ENCODE measurements at regions not wholly inside any gene's neighbourhood (a gene's known extent, or its start where the extent isn't known, plus 50 kb on each side); places are given as distances from the start of the nearest gene placed in this dataset.

DNA sequence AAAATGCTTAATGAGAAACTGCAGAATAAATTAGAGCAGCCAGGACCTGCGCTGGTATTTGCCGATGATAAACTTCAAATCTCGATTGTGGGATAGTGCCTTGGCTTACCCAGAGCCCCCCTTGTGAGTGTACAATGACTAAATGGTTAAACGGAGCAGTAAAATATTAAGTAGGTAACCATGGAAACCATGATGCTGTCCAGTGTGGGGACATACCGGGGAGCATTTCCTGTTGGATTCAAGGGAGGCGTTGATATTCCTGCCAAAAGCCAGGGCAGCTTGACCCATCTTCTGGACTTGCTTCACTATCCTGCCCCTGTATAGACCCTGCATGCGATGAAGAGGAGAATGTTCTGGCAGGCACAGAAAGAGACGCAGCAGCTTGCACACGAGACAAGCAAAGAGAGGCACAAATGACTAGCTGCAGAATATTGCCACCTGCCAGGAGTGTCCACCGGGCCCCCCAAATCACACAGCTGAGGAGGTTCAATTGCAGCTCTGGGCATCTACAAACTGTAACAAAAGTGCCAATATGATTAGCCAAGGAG is 255.3 kb upstream of the TSHZ3 start:
- Histone ChIP-seq H3K36me3 (ENCODE audit: control insufficient read depth, insufficient read depth, low read length) (no peaks in the 10 kb centered on the region), H3K4me3 (replicated peaks; ENCODE audit: low read depth, low read length) (no peak overlapping the region), H3K27me3 (replicated peaks; ENCODE audit: control insufficient read depth, insufficient read depth, low read length) (no peaks in the 10 kb centered on the region)
- no peak for DNase-seq (ENCODE audit: extremely low read depth, insufficient read length)
- TF ChIP-seq, protein P1, sequence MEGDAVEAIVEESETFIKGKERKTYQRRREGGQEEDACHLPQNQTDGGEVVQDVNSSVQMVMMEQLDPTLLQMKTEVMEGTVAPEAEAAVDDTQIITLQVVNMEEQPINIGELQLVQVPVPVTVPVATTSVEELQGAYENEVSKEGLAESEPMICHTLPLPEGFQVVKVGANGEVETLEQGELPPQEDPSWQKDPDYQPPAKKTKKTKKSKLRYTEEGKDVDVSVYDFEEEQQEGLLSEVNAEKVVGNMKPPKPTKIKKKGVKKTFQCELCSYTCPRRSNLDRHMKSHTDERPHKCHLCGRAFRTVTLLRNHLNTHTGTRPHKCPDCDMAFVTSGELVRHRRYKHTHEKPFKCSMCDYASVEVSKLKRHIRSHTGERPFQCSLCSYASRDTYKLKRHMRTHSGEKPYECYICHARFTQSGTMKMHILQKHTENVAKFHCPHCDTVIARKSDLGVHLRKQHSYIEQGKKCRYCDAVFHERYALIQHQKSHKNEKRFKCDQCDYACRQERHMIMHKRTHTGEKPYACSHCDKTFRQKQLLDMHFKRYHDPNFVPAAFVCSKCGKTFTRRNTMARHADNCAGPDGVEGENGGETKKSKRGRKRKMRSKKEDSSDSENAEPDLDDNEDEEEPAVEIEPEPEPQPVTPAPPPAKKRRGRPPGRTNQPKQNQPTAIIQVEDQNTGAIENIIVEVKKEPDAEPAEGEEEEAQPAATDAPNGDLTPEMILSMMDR (IDR thresholded peaks at IDR 0.05; ENCODE audit: insufficient read depth, low read length, poor library complexity, severe bottlenecking), result no peak

DNA sequence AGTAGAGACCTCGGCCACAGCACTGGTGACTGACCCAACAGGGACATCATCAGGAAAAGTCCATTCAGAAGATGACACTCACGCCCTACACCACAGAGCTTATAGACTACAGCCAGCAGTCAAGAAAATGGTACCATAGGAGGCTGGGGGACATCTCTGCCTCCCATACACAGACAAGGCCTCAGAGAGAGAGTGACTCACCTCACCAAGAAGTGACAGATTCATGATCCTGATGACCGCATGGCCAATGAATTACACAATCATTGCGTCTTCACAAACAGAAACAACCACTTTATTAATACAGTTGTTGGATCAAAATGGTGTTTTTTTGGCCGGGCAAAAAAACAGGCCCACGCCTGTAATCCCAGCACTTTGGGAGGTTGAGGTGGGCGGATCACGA is 260.8 kb upstream of the TSHZ3 start:
- H3K4me3 ChIP-seq (replicated peaks; ENCODE audit: low read depth, low read length), result no peak overlapping the region
- DNase-seq (ENCODE audit: extremely low read depth, insufficient read length), result no peak
- no peaks in the 10 kb centered on the region for H3K36me3 ChIP-seq (ENCODE audit: control insufficient read depth, insufficient read depth, low read length)
- H3K27me3 ChIP-seq (replicated peaks; ENCODE audit: control insufficient read depth, insufficient read depth, low read length), result no peaks in the 10 kb centered on the region
- TF ChIP-seq, protein P1 (IDR thresholded peaks at IDR 0.05; ENCODE audit: insufficient read depth, low read length, poor library complexity, severe bottlenecking), result no peak

- no peaks in the 10 kb centered on the region for H3K36me3 ChIP-seq (ENCODE audit: control insufficient read depth, insufficient read depth, low read length)
- H3K27me3 ChIP-seq (replicated peaks; ENCODE audit: control insufficient read depth, insufficient read depth, low read length), result no peaks in the 10 kb centered on the region
- no peak for DNase-seq (ENCODE audit: extremely low read depth, insufficient read length)
- H3K4me3 ChIP-seq (replicated peaks; ENCODE audit: low read depth, low read length), result no peak overlapping the region
- TF ChIP-seq, protein P1 (IDR thresholded peaks at IDR 0.05; ENCODE audit: insufficient read depth, low read length, poor library complexity, severe bottlenecking), result no peak
Observed at GRCh38 chr19:31611046-31611877, 262.0 kb upstream of the TSHZ3 start.

GRCh38 chr19:31612873-31613272 is 263.6 kb upstream of the TSHZ3 start:
- no peak for DNase-seq (ENCODE audit: extremely low read depth, insufficient read length)
- Histone ChIP-seq H3K27me3 (replicated peaks; ENCODE audit: control insufficient read depth, insufficient read depth, low read length) (no peaks in the 10 kb centered on the region), H3K36me3 (ENCODE audit: control insufficient read depth, insufficient read depth, low read length) (no peaks in the 10 kb centered on the region), H3K4me3 (replicated peaks; ENCODE audit: low read depth, low read length) (no peak overlapping the region)
- TF ChIP-seq, protein P1 (IDR thresholded peaks at IDR 0.05; ENCODE audit: insufficient read depth, low read length, poor library complexity, severe bottlenecking), result no peak

DNA sequence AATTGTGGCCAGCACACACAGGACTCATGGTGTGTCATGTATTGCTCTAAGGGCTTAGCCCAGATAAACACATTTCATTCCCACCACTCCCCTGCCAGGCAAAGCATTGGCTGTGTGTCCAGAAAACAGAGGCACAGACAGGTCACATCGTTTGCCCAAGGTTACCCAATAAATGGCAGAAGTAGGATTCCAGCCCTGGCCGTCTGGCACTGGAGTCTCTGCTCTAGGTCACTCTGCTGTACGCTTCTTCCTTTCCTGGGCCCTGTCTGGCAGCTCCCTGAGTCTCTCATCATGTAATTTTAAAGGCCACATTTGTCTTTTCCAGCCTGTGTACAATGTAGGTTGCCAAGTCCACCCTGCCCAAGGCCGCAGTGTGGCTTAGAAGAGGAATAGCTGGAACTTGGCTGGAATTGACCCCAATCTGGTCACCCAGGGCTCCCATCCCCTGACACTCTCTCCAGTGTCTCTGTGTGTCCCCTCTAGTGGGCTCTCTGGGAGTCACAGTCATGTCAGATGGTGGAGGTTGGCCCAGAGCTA is 264.5 kb upstream of the TSHZ3 start:
- no peaks in the 10 kb centered on the region for H3K27me3 ChIP-seq (replicated peaks; ENCODE audit: control insufficient read depth, insufficient read depth, low read length)
- H3K36me3 ChIP-seq (ENCODE audit: control insufficient read depth, insufficient read depth, low read length), result no peaks in the 10 kb centered on the region
- DNase-seq (ENCODE audit: extremely low read depth, insufficient read length), result no peak
- TF ChIP-seq, protein P1 (IDR thresholded peaks at IDR 0.05; ENCODE audit: insufficient read depth, low read length, poor library complexity, severe bottlenecking), result no peak
- H3K4me3 ChIP-seq (replicated peaks; ENCODE audit: low read depth, low read length), result no peak overlapping the region
